PC-3 (cell line): ENCODE measurements at regions not wholly inside any gene's neighbourhood (a gene's known extent, or its start where the extent isn't known, plus 50 kb on each side); places are given as distances from the start of the nearest gene placed in this dataset.

Experiments used
- ATAC-seq: fragments of 200-7000 bp; cut with Tn5 transposase; 2 replicates; pipeline ENCODE4 v1.9.1; 2020; ENCODE audit warnings: mild to moderate bottlenecking, moderate library complexity
- BruUV-seq: library from RNA; stranded (reverse); fragments of 400-500 nt; replicated peaks from 2 replicates; lab custom pipeline; 2021; lab: Mats Ljungman, UMichigan
- CTCF ChIA-PET: fragments of 300-600 bp; sonication (Branson Sonifier 250); formaldehyde crosslinking; loops from one replicate; lab custom pipeline; 2022; ENCODE audit warnings: antibody characterized with exemption; lab: Charles Lee
- POLR2A ChIA-PET: fragments of 300-600 bp; sonication (Branson Sonifier 250); formaldehyde crosslinking; loops from one replicate; lab custom pipeline; 2022; ENCODE audit warnings: antibody characterized with exemption; ENCODE audit not compliant: unreplicated experiment; lab: Charles Lee
- DNase-seq: peaks from one replicate; pipeline ENCODE4 v3.0.0-alpha.2; 2015
- H2AFZ ChIP-seq: fragments of 300-600 bp; sonication (generic); 2 replicates; pipeline ENCODE4 v1.6.0; 2016; ENCODE audit warnings: antibody characterized with exemption, low read length
- H3F3A ChIP-seq: fragments of 300-600 bp; sonication (generic); one replicate; pipeline ENCODE4 v1.6.0; 2017; ENCODE audit warnings: antibody characterized with exemption, low read length, control low read depth, mild to moderate bottlenecking; ENCODE audit not compliant: unreplicated experiment
- H3K27ac ChIP-seq: fragments of 300-600 bp; sonication (generic); 2 replicates; pipeline ENCODE4 v1.5.1; 2016; ENCODE audit warnings: mild to moderate bottlenecking, low read length
- H3K27me3 ChIP-seq: fragments of 300-600 bp; sonication (generic); 2 replicates; pipeline ENCODE4 v1.6.1; 2016; ENCODE audit warnings: low read length, mixed read lengths
- H3K36me3 ChIP-seq: fragments of 300-600 bp; sonication (generic); 2 replicates; pipeline ENCODE4 v1.6.1; 2016; ENCODE audit warnings: low read depth, mixed run types, low read length, mixed read lengths
- H3K4me1 ChIP-seq: fragments of 300-600 bp; sonication (generic); 2 replicates; pipeline ENCODE4 v1.5.1; 2016; ENCODE audit warnings: low read length; ENCODE audit not compliant: insufficient read depth
- H3K4me2 ChIP-seq: fragments of 300-600 bp; sonication (generic); 2 replicates; pipeline ENCODE4 v1.6.0; 2016; ENCODE audit warnings: low read length
- H3K4me3 ChIP-seq: fragments of 300-600 bp; sonication (generic); 2 replicates; pipeline ENCODE4 v1.5.1; 2016; ENCODE audit warnings: mild to moderate bottlenecking, low read length, mixed read lengths
- H3K79me2 ChIP-seq: fragments of 300-600 bp; sonication (generic); 2 replicates; pipeline ENCODE4 v1.6.1; 2017; ENCODE audit warnings: low read length, mixed read lengths
- H3K9ac ChIP-seq: fragments of 300-600 bp; sonication (generic); 2 replicates; pipeline ENCODE4 v1.6.0; 2016; ENCODE audit warnings: mild to moderate bottlenecking, low read length
- H3K9me2 ChIP-seq: fragments of 300-600 bp; sonication (generic); replicated peaks from 2 replicates; pipeline ENCODE4 v1.6.1; 2016; ENCODE audit warnings: mixed run types, low read length, mixed read lengths
- H3K9me3 ChIP-seq: fragments of 300-600 bp; sonication (generic); 2 replicates; pipeline ENCODE4 v1.6.1; 2016; ENCODE audit warnings: low read length, mixed read lengths
- H4K20me1 ChIP-seq: fragments of 300-600 bp; sonication (generic); 2 replicates; pipeline ENCODE4 v1.6.1; 2016; ENCODE audit warnings: low read length, mixed read lengths
- EZH2 ChIP-seq: fragments of 300-600 bp; sonication (generic); IDR thresholded peaks from one replicate; pipeline ENCODE4 v1.6.1; 2017; ENCODE audit warnings: antibody characterized with exemption, mild to moderate bottlenecking, low read length; ENCODE audit not compliant: unreplicated experiment
- EZH2phosphoT487 ChIP-seq: fragments of 300-600 bp; sonication (generic); IDR thresholded peaks from 2 replicates; pipeline ENCODE4 v1.6.1; 2018; ENCODE audit warnings: mild to moderate bottlenecking, antibody characterized with exemption, low read length, borderline replicate concordance
- intact Hi-C: fragments of 100-400 bp; cut with micrococcal nuclease; formaldehyde crosslinking; loops from 2 replicates; pipeline ENCODE4 v1.9.0; 2023
- TF ChIP-seq, protein P1 (sequence below): fragments of 300-600 bp; sonication (generic); conservative IDR thresholded peaks from 2 replicates; pipeline ENCODE4 v1.5.1; 2017; ENCODE audit warnings: antibody characterized with exemption, low read depth, mild to moderate bottlenecking, low read length

DNA sequence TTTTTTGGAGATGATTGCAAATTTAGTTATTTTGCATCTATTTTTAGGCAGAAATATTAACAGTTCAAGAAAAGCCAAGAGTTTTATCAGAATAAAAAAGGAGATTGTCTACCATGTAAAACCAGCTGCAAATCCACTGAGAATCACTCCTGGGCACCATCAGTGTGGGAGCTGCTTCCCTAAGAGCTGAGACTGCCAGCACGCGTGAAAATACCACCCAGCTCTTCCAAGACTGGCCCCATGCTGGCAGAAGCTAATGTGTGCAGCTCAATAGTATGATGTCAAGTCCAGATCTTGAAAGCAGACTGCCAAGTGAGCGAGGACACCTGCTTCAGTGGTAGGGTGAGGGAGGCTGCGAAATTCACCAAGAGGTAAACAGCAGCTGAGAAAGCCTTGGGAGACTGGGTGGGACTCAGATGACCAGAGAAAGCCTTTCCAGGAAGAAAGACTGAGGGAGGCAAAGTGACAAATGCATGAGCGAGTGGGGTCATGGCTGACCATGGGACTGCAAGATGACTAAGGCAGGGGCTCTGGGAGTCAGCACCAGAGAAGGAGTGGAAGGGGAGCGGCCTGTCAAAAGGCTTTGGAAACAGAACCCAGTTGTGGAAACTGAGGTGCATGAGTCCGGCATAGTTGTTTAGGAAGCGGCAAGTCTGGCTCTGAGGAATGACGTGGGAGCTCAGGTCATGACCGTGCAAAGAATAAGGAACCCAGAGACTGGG, 200.9 kb downstream of the GADD45G start:
- ChIA-PET CTCF (no interaction called here), POLR2A (no interaction called here)
- Histone ChIP-seq H4K20me1 (no peaks in the 10 kb centered on the region), H3K27ac (no peak overlapping the region), H3K9me2 (no peaks in the 10 kb centered on the region), H3K9ac (no peak overlapping the region), H3K27me3 (peaks cover 31% of the 10 kb centered on the region; the same call in 1 of the 2 replicates), H3K4me2 (no peak overlapping the region), H3K79me2 (no peaks in the 10 kb centered on the region), H3K9me3 (no peaks in the 10 kb centered on the region), H3K4me3 (no peak overlapping the region), H3F3A (no peaks in the 10 kb centered on the region), H3K4me1 (no peaks in the 10 kb centered on the region), H3K36me3 (no peaks in the 10 kb centered on the region), H2AFZ (no peak overlapping the region)
- no TSS peak for BruUV-seq
- ATAC-seq, result no peak
- DNase-seq, result no peak
- intact Hi-C loops, result no loop called here
- TF ChIP-seq EZH2phosphoT487 (no peak), EZH2 (no peak)
- TF ChIP-seq, protein P1, sequence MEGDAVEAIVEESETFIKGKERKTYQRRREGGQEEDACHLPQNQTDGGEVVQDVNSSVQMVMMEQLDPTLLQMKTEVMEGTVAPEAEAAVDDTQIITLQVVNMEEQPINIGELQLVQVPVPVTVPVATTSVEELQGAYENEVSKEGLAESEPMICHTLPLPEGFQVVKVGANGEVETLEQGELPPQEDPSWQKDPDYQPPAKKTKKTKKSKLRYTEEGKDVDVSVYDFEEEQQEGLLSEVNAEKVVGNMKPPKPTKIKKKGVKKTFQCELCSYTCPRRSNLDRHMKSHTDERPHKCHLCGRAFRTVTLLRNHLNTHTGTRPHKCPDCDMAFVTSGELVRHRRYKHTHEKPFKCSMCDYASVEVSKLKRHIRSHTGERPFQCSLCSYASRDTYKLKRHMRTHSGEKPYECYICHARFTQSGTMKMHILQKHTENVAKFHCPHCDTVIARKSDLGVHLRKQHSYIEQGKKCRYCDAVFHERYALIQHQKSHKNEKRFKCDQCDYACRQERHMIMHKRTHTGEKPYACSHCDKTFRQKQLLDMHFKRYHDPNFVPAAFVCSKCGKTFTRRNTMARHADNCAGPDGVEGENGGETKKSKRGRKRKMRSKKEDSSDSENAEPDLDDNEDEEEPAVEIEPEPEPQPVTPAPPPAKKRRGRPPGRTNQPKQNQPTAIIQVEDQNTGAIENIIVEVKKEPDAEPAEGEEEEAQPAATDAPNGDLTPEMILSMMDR, result no peak

DNA sequence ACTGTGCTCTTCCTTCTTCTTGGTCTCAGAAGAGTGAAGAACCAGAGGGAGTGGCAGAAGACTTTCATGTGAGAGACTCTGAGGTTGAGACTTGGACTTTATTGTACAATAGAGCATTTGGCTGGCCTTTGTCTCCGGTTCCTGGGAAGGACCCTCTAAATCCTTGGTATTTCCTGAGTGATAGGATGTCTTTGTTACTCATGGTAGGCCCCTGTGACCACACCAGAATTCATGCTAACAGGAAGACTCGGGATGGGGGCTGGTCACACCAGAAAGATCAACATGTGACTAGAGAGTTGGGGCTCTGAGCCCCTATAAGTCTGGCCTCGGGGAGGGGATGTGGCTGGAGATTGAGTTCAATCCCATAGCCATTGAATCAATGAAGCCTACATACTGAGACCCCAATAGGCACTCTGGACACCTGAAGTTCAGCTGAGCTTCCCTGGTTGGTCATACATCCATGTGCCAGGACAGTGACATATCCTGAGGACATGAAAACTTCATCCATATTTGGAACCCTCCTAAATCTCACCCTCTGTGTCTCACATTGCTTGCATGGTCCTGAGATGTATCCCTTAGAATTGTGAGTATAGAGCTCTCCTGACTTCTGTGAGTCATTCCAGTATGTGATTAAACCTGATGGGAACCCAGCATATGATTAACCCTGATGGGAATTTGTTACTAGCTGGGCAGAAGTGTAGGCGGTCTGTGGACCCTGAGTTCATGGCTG, 201.7 kb downstream of the GADD45G start:
- no peak overlapping the region for H2AFZ ChIP-seq
- H3F3A ChIP-seq, result no peaks in the 10 kb centered on the region
- no peak for ATAC-seq
- BruUV-seq, result no TSS peak
- peaks cover 23% of the 10 kb centered on the region; the same call in 1 of the 2 replicates for H3K27me3 ChIP-seq
- TF ChIP-seq, protein P1, result no peak
- no peak for TF ChIP-seq EZH2phosphoT487
- TF ChIP-seq EZH2, result no peak
- intact Hi-C loops, result no loop called here
- no peaks in the 10 kb centered on the region for H3K4me1 ChIP-seq
- no peaks in the 10 kb centered on the region for H3K79me2 ChIP-seq
- H3K9me2 ChIP-seq, result no peaks in the 10 kb centered on the region
- no peak overlapping the region for H3K27ac ChIP-seq
- H4K20me1 ChIP-seq, result no peaks in the 10 kb centered on the region
- no peak overlapping the region for H3K9ac ChIP-seq
- ChIA-PET CTCF (no interaction called here), POLR2A (no interaction called here)
- H3K9me3 ChIP-seq, result no peaks in the 10 kb centered on the region
- H3K4me3 ChIP-seq, result no peak overlapping the region
- no peaks in the 10 kb centered on the region for H3K36me3 ChIP-seq
- no peak overlapping the region for H3K4me2 ChIP-seq
- DNase-seq, result no peak

DNA sequence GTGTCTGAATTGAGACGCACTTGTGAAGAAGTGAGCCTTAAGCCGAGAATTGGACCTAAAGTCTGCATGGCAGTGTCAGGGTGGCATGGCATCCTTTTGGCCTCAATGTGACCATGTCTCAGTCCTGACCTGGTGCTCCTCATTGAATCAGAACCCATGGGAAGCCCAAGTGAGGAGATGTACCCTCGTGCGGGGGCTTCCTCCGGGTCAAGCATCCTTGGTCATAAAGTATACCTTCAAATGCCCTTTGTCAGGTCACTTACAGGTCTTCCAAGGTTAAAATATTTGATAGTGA, 202.2 kb downstream of the GADD45G start:
- Histone ChIP-seq H3K4me3 (no peak overlapping the region), H3K9me3 (no peaks in the 10 kb centered on the region), H3K4me1 (no peaks in the 10 kb centered on the region), H3K36me3 (no peaks in the 10 kb centered on the region), H3K9ac (no peak overlapping the region), H4K20me1 (no peaks in the 10 kb centered on the region), H2AFZ (no peak overlapping the region), H3K9me2 (no peaks in the 10 kb centered on the region), H3K27me3 (peaks cover 18% of the 10 kb centered on the region; the same call in 1 of the 2 replicates), H3F3A (no peaks in the 10 kb centered on the region), H3K79me2 (no peaks in the 10 kb centered on the region), H3K27ac (no peak overlapping the region), H3K4me2 (no peak overlapping the region)
- DNase-seq (no peak), ATAC-seq (no peak)
- ChIA-PET POLR2A (no interaction called here), CTCF (no interaction called here)
- intact Hi-C loops, result no loop called here
- no TSS peak for BruUV-seq
- TF ChIP-seq EZH2phosphoT487, result no peak
- no peak for TF ChIP-seq EZH2
- TF ChIP-seq, protein P1, result no peak
